ENCODE measurements at regions not wholly inside any gene's neighbourhood (a gene's known extent, or its start where the extent isn't known, plus 50 kb on each side); places are given as distances from the start of the nearest gene placed in this dataset.
A peak's percentile ranks its signal among the peaks of the same experiment; 100 is the strongest.

- no peaks in the 10 kb centered on the region for H3K36me3 Mint-ChIP-seq (ENCODE audit: insufficient read depth)
- DNase-seq, result no peak
- no peaks in the 10 kb centered on the region for H3K9me3 Mint-ChIP-seq
- no peak overlapping the region for H3K4me3 Mint-ChIP-seq
- H3K27me3 Mint-ChIP-seq (ENCODE audit: low read depth), result no peaks in the 10 kb centered on the region
- ATAC-seq, result peak; percentile 32 to 56
- H3K4me1 Mint-ChIP-seq (ENCODE audit: low read depth), result peaks cover 17% of the 10 kb centered on the region
These were observed 196.9 kb upstream of the UBL3 start for GRCh38 chr13:30047154-30047874.

DNA sequence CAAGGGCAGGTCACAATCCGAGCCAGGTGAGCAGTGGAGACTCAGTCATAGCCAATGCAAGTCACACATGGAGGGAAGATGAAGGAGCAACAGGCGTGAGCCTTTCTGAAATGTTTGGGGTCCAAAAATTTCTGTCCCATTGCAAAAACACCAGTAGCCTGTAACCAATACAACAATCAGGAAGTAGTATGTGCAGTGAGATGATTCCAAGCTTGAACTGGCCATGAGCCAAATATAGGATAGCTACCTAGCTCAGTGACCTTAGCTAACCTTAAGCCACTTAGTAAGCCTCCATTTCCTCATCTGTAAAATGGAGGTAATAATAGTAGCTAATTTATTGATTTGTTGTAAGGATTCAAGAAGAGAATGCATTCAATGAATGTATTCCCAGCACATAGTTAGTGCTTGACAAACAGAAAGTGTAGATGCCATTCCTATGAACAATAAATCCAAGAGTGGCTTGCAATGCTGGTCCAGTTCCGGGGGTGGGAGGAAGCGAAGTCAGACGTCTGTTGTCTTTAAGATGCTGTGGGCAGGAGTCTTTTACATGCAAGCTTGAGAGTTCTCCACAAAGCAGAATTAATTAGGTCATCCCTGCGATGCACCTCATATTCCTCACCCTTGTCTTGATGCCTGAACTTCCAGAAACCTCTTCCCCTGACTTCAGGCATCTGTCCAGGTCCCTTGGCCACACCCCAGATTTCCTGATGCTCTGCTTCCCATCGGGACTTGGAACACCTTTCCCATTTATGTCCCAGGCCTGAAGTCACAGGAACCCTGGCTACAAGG, 195.7 kb upstream of the UBL3 start:
- no peak overlapping the region for H3K4me3 Mint-ChIP-seq
- no peaks in the 10 kb centered on the region for H3K36me3 Mint-ChIP-seq (ENCODE audit: insufficient read depth)
- H3K4me1 Mint-ChIP-seq (ENCODE audit: low read depth), result peaks cover 11% of the 10 kb centered on the region
- H3K27me3 Mint-ChIP-seq (ENCODE audit: low read depth), result no peaks in the 10 kb centered on the region
- DNase-seq (no peak), ATAC-seq (no peak)
- H3K9me3 Mint-ChIP-seq, result no peaks in the 10 kb centered on the region

- Mint-ChIP-seq H3K4me1 (ENCODE audit: low read depth) (peaks cover 11% of the 10 kb centered on the region), H3K4me3 (no peak overlapping the region), H3K9me3 (no peaks in the 10 kb centered on the region), H3K27me3 (ENCODE audit: low read depth) (peaks cover 8% of the 10 kb centered on the region), H3K36me3 (ENCODE audit: insufficient read depth) (no peaks in the 10 kb centered on the region)
- DNase-seq (no peak), ATAC-seq (no peak)
These were observed 194.5 kb upstream of the UBL3 start for GRCh38 chr13:30044932-30045331.

- no peak for DNase-seq
- Mint-ChIP-seq H3K36me3 (ENCODE audit: insufficient read depth) (no peaks in the 10 kb centered on the region), H3K9me3 (no peaks in the 10 kb centered on the region), H3K4me3 (no peak overlapping the region), H3K4me1 (ENCODE audit: low read depth) (peaks cover 11% of the 10 kb centered on the region), H3K27me3 (ENCODE audit: low read depth) (peaks cover 14% of the 10 kb centered on the region)
- no peak for ATAC-seq
These were observed 193.2 kb upstream of the UBL3 start for GRCh38 chr13:30043631-30043925.

- Mint-ChIP-seq H3K27me3 (ENCODE audit: low read depth) (peaks cover 17% of the 10 kb centered on the region), H3K36me3 (ENCODE audit: insufficient read depth) (no peaks in the 10 kb centered on the region), H3K4me1 (ENCODE audit: low read depth) (peaks cover 11% of the 10 kb centered on the region), H3K4me3 (no peak overlapping the region), H3K9me3 (no peaks in the 10 kb centered on the region)
- DNase-seq (no peak), ATAC-seq (no peak)
These were observed 192.6 kb upstream of the UBL3 start for GRCh38 chr13:30042891-30043630.

- Mint-ChIP-seq H3K36me3 (ENCODE audit: insufficient read depth) (no peaks in the 10 kb centered on the region), H3K9me3 (no peaks in the 10 kb centered on the region), H3K4me3 (no peak overlapping the region), H3K4me1 (ENCODE audit: low read depth) (peaks cover 4% of the 10 kb centered on the region), H3K27me3 (ENCODE audit: low read depth) (peaks cover 17% of the 10 kb centered on the region)
- no peak for DNase-seq
- no peak for ATAC-seq
These were observed 191.9 kb upstream of the UBL3 start for GRCh38 chr13:30042272-30042671.

DNA sequence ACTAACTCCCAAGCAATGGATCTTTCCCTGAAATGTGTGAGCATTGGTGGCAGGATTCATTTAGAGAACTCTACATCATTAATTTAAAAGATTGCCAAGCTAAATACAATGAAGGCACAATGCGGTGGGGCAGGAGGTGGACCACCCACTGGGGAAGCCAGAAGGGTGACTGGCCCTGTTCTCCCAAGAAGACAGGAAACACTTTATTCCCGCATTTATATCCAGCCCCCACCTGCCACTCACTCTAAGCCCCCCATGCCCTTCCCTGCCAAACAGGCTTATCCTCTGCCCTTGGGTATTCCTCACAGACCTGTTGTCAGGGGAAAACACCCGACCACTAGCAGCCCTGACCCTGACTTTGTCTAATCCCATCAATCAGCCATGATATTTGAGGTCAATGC, 189.1 kb upstream of the UBL3 start:
- Mint-ChIP-seq H3K4me3 (no peak overlapping the region), H3K9me3 (no peaks in the 10 kb centered on the region), H3K36me3 (ENCODE audit: insufficient read depth) (no peaks in the 10 kb centered on the region), H3K4me1 (ENCODE audit: low read depth) (no peaks in the 10 kb centered on the region), H3K27me3 (ENCODE audit: low read depth) (peaks cover 20% of the 10 kb centered on the region)
- no peak for ATAC-seq
- no peak for DNase-seq

DNA sequence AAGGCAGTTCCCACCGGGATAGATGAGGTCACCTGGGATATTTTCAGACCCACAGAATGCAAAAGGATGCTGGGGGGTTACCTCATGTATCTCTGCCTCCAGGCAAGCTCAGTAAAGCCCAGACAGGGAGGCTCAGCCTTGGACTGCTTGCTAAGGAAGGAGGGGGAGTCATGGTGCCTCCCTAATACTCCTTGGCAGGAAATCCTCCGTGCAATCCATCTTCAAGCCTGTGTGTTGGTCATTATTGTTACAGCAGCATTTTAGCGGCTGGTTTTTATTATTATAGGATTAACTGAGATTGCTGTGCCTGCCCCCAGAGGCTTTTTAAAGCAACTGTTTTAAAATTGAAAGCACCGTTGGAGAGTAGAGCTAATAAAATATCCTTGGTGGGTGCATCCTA, 188.5 kb upstream of the UBL3 start:
- H3K9me3 Mint-ChIP-seq, result no peaks in the 10 kb centered on the region
- no peaks in the 10 kb centered on the region for H3K4me1 Mint-ChIP-seq (ENCODE audit: low read depth)
- peaks cover 20% of the 10 kb centered on the region for H3K27me3 Mint-ChIP-seq (ENCODE audit: low read depth)
- H3K4me3 Mint-ChIP-seq, result no peak overlapping the region
- ATAC-seq (no peak), DNase-seq (no peak)
- no peaks in the 10 kb centered on the region for H3K36me3 Mint-ChIP-seq (ENCODE audit: insufficient read depth)

DNA sequence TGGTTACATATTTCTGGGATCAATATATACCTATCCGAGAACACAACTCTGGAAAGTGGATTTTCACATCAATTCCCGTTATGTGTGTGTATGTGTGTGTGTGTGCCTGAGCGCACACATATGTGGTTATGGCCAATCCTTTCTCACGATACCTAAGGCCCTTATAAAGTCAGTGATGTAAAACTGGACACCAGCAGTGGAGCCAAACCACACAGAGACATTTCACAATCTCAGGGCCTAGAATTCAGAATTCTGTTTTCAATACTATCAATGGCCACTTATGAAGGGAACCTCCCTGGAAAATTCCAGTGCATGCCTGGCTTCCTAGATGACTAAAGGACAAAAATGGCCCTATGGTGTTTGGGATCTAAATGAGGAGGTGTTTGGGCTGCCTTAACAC, 187.3 kb upstream of the UBL3 start:
- Mint-ChIP-seq H3K4me3 (no peak overlapping the region), H3K4me1 (ENCODE audit: low read depth) (no peaks in the 10 kb centered on the region), H3K27me3 (ENCODE audit: low read depth) (peaks cover 20% of the 10 kb centered on the region), H3K36me3 (ENCODE audit: insufficient read depth) (no peaks in the 10 kb centered on the region), H3K9me3 (no peaks in the 10 kb centered on the region)
- DNase-seq (no peak), ATAC-seq (no peak)

GRCh38 chr13:30037306-30037705, 186.9 kb upstream of the UBL3 start:
- no peak for DNase-seq
- H3K4me3 Mint-ChIP-seq, result no peak overlapping the region
- ATAC-seq, result no peak
- H3K27me3 Mint-ChIP-seq (ENCODE audit: low read depth), result peaks cover 20% of the 10 kb centered on the region
- no peaks in the 10 kb centered on the region for H3K9me3 Mint-ChIP-seq
- H3K36me3 Mint-ChIP-seq (ENCODE audit: insufficient read depth), result no peaks in the 10 kb centered on the region
- no peaks in the 10 kb centered on the region for H3K4me1 Mint-ChIP-seq (ENCODE audit: low read depth)

- no peaks in the 10 kb centered on the region for H3K4me1 Mint-ChIP-seq (ENCODE audit: low read depth)
- H3K4me3 Mint-ChIP-seq, result no peak overlapping the region
- no peaks in the 10 kb centered on the region for H3K36me3 Mint-ChIP-seq (ENCODE audit: insufficient read depth)
- ATAC-seq (no peak), DNase-seq (no peak)
- H3K27me3 Mint-ChIP-seq (ENCODE audit: low read depth), result peaks cover 7% of the 10 kb centered on the region
- H3K9me3 Mint-ChIP-seq, result no peaks in the 10 kb centered on the region
These were observed 184.0 kb upstream of the UBL3 start for GRCh38 chr13:30034458-30034795.

GRCh38 chr13:30033681-30034457, 183.5 kb upstream of the UBL3 start:
- Mint-ChIP-seq H3K4me1 (ENCODE audit: low read depth) (no peaks in the 10 kb centered on the region), H3K9me3 (no peaks in the 10 kb centered on the region), H3K36me3 (ENCODE audit: insufficient read depth) (no peaks in the 10 kb centered on the region), H3K4me3 (no peak overlapping the region), H3K27me3 (ENCODE audit: low read depth) (peaks cover 6% of the 10 kb centered on the region)
- DNase-seq (no peak), ATAC-seq (peak; percentile 38 to 43)

- Mint-ChIP-seq H3K36me3 (ENCODE audit: insufficient read depth) (no peaks in the 10 kb centered on the region), H3K4me1 (ENCODE audit: low read depth) (no peaks in the 10 kb centered on the region), H3K4me3 (no peak overlapping the region), H3K27me3 (ENCODE audit: low read depth) (peaks cover 4% of the 10 kb centered on the region), H3K9me3 (no peaks in the 10 kb centered on the region)
- DNase-seq (no peak), ATAC-seq (no peak)
These were observed 181.8 kb upstream of the UBL3 start for GRCh38 chr13:30032263-30032662.

- DNase-seq (no peak), ATAC-seq (no peak)
- Mint-ChIP-seq H3K27me3 (ENCODE audit: low read depth) (peaks cover 4% of the 10 kb centered on the region), H3K4me1 (ENCODE audit: low read depth) (no peaks in the 10 kb centered on the region), H3K36me3 (ENCODE audit: insufficient read depth) (no peaks in the 10 kb centered on the region), H3K4me3 (no peak overlapping the region), H3K9me3 (no peaks in the 10 kb centered on the region)
These were observed 181.1 kb upstream of the UBL3 start for GRCh38 chr13:30031488-30031887.

Data from activated T-cell treated with anti-CD3 and anti-CD28 coated beads, Interleukin-2, amount 50 U/mL, for 4 hours (primary cell).